NK-92 (cell line): ENCODE measurements at regions not wholly inside any gene's neighbourhood (a gene's known extent, or its start where the extent isn't known, plus 50 kb on each side); places are given as distances from the start of the nearest gene placed in this dataset.

Experiments
- DNase-seq: peaks from one replicate; lab custom pipeline; 2025; ENCODE audit not compliant: unreplicated experiment; lab: John Stamatoyannopoulos, UW

GRCh38 chr22:49553076-49553475, 274.6 kb downstream of the BRD1 start:
- no peak for DNase-seq

- no peak for DNase-seq
These were observed 275.6 kb downstream of the BRD1 start for GRCh38 chr22:49551897-49552614.

- DNase-seq: no peak
These were observed 276.2 kb downstream of the BRD1 start for GRCh38 chr22:49551446-49551845.

GRCh38 chr22:49550766-49551362, 276.8 kb downstream of the BRD1 start:
- DNase-seq: no peak

- DNase-seq: no peak
These were observed 277.6 kb downstream of the BRD1 start for GRCh38 chr22:49550141-49550430.

- no peak for DNase-seq
These were observed 278.2 kb downstream of the BRD1 start for GRCh38 chr22:49549256-49550140.

GRCh38 chr22:49548356-49549202, 279.1 kb downstream of the BRD1 start:
- no peak for DNase-seq

GRCh38 chr22:49547751-49548239, 279.9 kb downstream of the BRD1 start:
- no peak for DNase-seq

- DNase-seq: no peak
These were observed 280.7 kb downstream of the BRD1 start for GRCh38 chr22:49546811-49547585.

GRCh38 chr22:49545606-49546005, 282.1 kb downstream of the BRD1 start:
- no peak for DNase-seq

GRCh38 chr22:49544286-49544685, 283.4 kb downstream of the BRD1 start:
- no peak for DNase-seq

GRCh38 chr22:49543876-49544275, 283.8 kb downstream of the BRD1 start:
- no peak for DNase-seq

- no peak for DNase-seq
These were observed 285.9 kb downstream of the BRD1 start for GRCh38 chr22:49541693-49542230.

GRCh38 chr22:49540913-49541692, 286.6 kb downstream of the BRD1 start:
- no peak for DNase-seq

- no peak for DNase-seq
These were observed 287.4 kb downstream of the BRD1 start for GRCh38 chr22:49540084-49540912.

- no peak for DNase-seq
These were observed 289.7 kb downstream of the BRD1 start for GRCh38 chr22:49538006-49538405.

GRCh38 chr22:49536571-49537131, 291.0 kb downstream of the BRD1 start:
- no peak for DNase-seq

GRCh38 chr22:49535527-49536125, 292.0 kb downstream of the BRD1 start:
- no peak for DNase-seq
